ENCODE measurements at regions not wholly inside any gene's neighbourhood (a gene's known extent, or its start where the extent isn't known, plus 50 kb on each side); places are given as distances from the start of the nearest gene placed in this dataset.

GRCh38 chr16:80463751-80464495 lies 76.9 kb upstream of the DYNLRB2 start:
- DNase-seq (no peak), ATAC-seq (no peak)
- H3K9me3 Mint-ChIP-seq: peaks cover 0 to 4% (median 0%) of the 10 kb centered on the region in 11 donors
- Histone ChIP-seq H3K4me1 (ENCODE audit: control insufficient read depth in 2 of 2, insufficient read depth in 2 of 2, low read length in 2 of 2) (no peaks in the 10 kb centered on the region), H3K36me3 (ENCODE audit: control insufficient read depth in 2 of 3, insufficient read depth in 3 of 3, low read length in 3 of 3) (no peaks in the 10 kb centered on the region), H3K4me3 (ENCODE audit: low read length) (no peak overlapping the region), H3K27me3 (ENCODE audit: control insufficient read depth in 2 of 2, insufficient read depth in 2 of 2, low read length in 2 of 2) (no peaks in the 10 kb centered on the region), H3K9me3 (ENCODE audit: control insufficient read depth in 2 of 3, low read length in 3 of 3) (no peaks in the 10 kb centered on the region), H3K27ac (ENCODE audit: low read depth, low read length) (no peak overlapping the region)
- H3K4me1 Mint-ChIP-seq: peaks cover 0 to 3% (median 0%) of the 10 kb centered on the region in 7 donors
- H3K27ac Mint-ChIP-seq: no peak overlapping the region
- POLR2A ChIA-PET: no interaction called here
- H3K36me3 Mint-ChIP-seq: no peaks in the 10 kb centered on the region
- peaks cover 7 to 23% (median 14%) of the 10 kb centered on the region in 5 donors for H3K27me3 Mint-ChIP-seq
- H3K4me3 Mint-ChIP-seq: no peak overlapping the region
- CTCF ChIA-PET: no interaction called here
- intact Hi-C loops (cut with micrococcal nuclease): loop anchor here in 1 of 2 donors (10.0 kb wide), 1 partner anchor 1759 kb away; no protein-coding TSS in a partner anchor

GRCh38 chr16:80463326-80463725 lies 77.5 kb upstream of the DYNLRB2 start:
- H3K9me3 ChIP-seq (ENCODE audit: control insufficient read depth in 2 of 3, low read length in 3 of 3): no peaks in the 10 kb centered on the region
- Mint-ChIP-seq H3K36me3 (no peaks in the 10 kb centered on the region), H3K9me3 (peaks cover 0 to 4% (median 0%) of the 10 kb centered on the region in 11 donors), H3K4me3 (no peak overlapping the region), H3K4me1 (peaks cover 0 to 3% (median 0%) of the 10 kb centered on the region in 7 donors), H3K27ac (no peak overlapping the region), H3K27me3 (peaks cover 3 to 19% (median 10%) of the 10 kb centered on the region in 5 donors)
- DNase-seq: no peak
- ChIA-PET CTCF (no interaction called here), POLR2A (no interaction called here)
- no peak overlapping the region for H3K4me3 ChIP-seq (ENCODE audit: low read length)
- H3K27me3 ChIP-seq (ENCODE audit: control insufficient read depth in 2 of 2, insufficient read depth in 2 of 2, low read length in 2 of 2): no peaks in the 10 kb centered on the region
- H3K36me3 ChIP-seq (ENCODE audit: control insufficient read depth in 2 of 3, insufficient read depth in 3 of 3, low read length in 3 of 3): no peaks in the 10 kb centered on the region
- no peak overlapping the region for H3K27ac ChIP-seq (ENCODE audit: low read depth, low read length)
- H3K4me1 ChIP-seq (ENCODE audit: control insufficient read depth in 2 of 2, insufficient read depth in 2 of 2, low read length in 2 of 2): no peaks in the 10 kb centered on the region
- ATAC-seq: no peak
- intact Hi-C loops (cut with micrococcal nuclease): loop anchor here in 1 of 2 donors (10.0 kb wide), 1 partner anchor 1759 kb away; no protein-coding TSS in a partner anchor

- Mint-ChIP-seq H3K9me3 (peaks cover 0 to 4% (median 0%) of the 10 kb centered on the region in 11 donors), H3K4me1 (peaks cover 0 to 3% (median 0%) of the 10 kb centered on the region in 7 donors), H3K27me3 (peaks cover 0 to 18% (median 8%) of the 10 kb centered on the region in 5 donors), H3K36me3 (no peaks in the 10 kb centered on the region), H3K4me3 (no peak overlapping the region), H3K27ac (no peak overlapping the region)
- CTCF ChIA-PET: no interaction called here
- H3K9me3 ChIP-seq (ENCODE audit: control insufficient read depth in 2 of 3, low read length in 3 of 3): no peaks in the 10 kb centered on the region
- no peak overlapping the region for H3K27ac ChIP-seq (ENCODE audit: low read depth, low read length)
- no peaks in the 10 kb centered on the region for H3K27me3 ChIP-seq (ENCODE audit: control insufficient read depth in 2 of 2, insufficient read depth in 2 of 2, low read length in 2 of 2)
- no peak overlapping the region for H3K4me3 ChIP-seq (ENCODE audit: low read length)
- POLR2A ChIA-PET: no interaction called here
- intact Hi-C loops (cut with micrococcal nuclease): loop anchor here in 1 of 2 donors (10.0 kb wide), 1 partner anchor 1758 kb away; no protein-coding TSS in a partner anchor
- DNase-seq (no peak), ATAC-seq (no peak)
- H3K4me1 ChIP-seq (ENCODE audit: control insufficient read depth in 2 of 2, insufficient read depth in 2 of 2, low read length in 2 of 2): no peaks in the 10 kb centered on the region
- H3K36me3 ChIP-seq (ENCODE audit: control insufficient read depth in 2 of 3, insufficient read depth in 3 of 3, low read length in 3 of 3): no peaks in the 10 kb centered on the region
Observed at GRCh38 chr16:80462917-80463316, 77.9 kb upstream of the DYNLRB2 start.

GRCh38 chr16:80460988-80461387 lies 79.8 kb upstream of the DYNLRB2 start:
- H3K4me3 Mint-ChIP-seq: no peak overlapping the region
- H3K36me3 Mint-ChIP-seq: no peaks in the 10 kb centered on the region
- intact Hi-C loops (cut with micrococcal nuclease): loop anchor here in 1 of 2 donors (10.0 kb wide), 1 partner anchor 1756 kb away; no protein-coding TSS in a partner anchor
- H3K9me3 ChIP-seq (ENCODE audit: control insufficient read depth in 2 of 3, low read length in 3 of 3): no peaks in the 10 kb centered on the region
- no peaks in the 10 kb centered on the region for H3K4me1 ChIP-seq (ENCODE audit: control insufficient read depth in 2 of 2, insufficient read depth in 2 of 2, low read length in 2 of 2)
- ATAC-seq (no peak), DNase-seq (no peak)
- H3K4me1 Mint-ChIP-seq: peaks cover 0 to 1% (median 0%) of the 10 kb centered on the region in 7 donors
- H3K27me3 ChIP-seq (ENCODE audit: control insufficient read depth in 2 of 2, insufficient read depth in 2 of 2, low read length in 2 of 2): no peaks in the 10 kb centered on the region
- ChIA-PET POLR2A (no interaction called here), CTCF (no interaction called here)
- H3K36me3 ChIP-seq (ENCODE audit: control insufficient read depth in 2 of 3, insufficient read depth in 3 of 3, low read length in 3 of 3): no peaks in the 10 kb centered on the region
- H3K27me3 Mint-ChIP-seq: peaks cover 4 to 24% (median 14%) of the 10 kb centered on the region in 5 donors
- no peak overlapping the region for H3K4me3 ChIP-seq (ENCODE audit: low read length)
- no peak overlapping the region for H3K27ac Mint-ChIP-seq
- peaks cover 0 to 2% (median 0%) of the 10 kb centered on the region in 11 donors for H3K9me3 Mint-ChIP-seq
- H3K27ac ChIP-seq (ENCODE audit: low read depth, low read length): no peak overlapping the region

GRCh38 chr16:80459966-80460365 lies 80.8 kb upstream of the DYNLRB2 start:
- CTCF ChIA-PET: no interaction called here
- Mint-ChIP-seq H3K27me3 (peaks cover 4 to 24% (median 17%) of the 10 kb centered on the region in 5 donors), H3K9me3 (peaks cover 0 to 2% (median 0%) of the 10 kb centered on the region in 11 donors), H3K36me3 (no peaks in the 10 kb centered on the region), H3K27ac (no peak overlapping the region), H3K4me1 (no peaks in the 10 kb centered on the region), H3K4me3 (peak overlapping the region in 1 of 10 donors; percentile 4)
- intact Hi-C loops (cut with micrococcal nuclease): loop anchor here in 1 of 2 donors (10.0 kb wide), 1 partner anchor 1755 kb away; no protein-coding TSS in a partner anchor
- POLR2A ChIA-PET: no interaction called here
- Histone ChIP-seq H3K4me3 (ENCODE audit: low read length) (no peak overlapping the region), H3K27me3 (ENCODE audit: control insufficient read depth in 2 of 2, insufficient read depth in 2 of 2, low read length in 2 of 2) (no peaks in the 10 kb centered on the region), H3K27ac (ENCODE audit: low read depth, low read length) (no peak overlapping the region), H3K9me3 (ENCODE audit: control insufficient read depth in 2 of 3, low read length in 3 of 3) (no peaks in the 10 kb centered on the region), H3K36me3 (ENCODE audit: control insufficient read depth in 2 of 3, insufficient read depth in 3 of 3, low read length in 3 of 3) (no peaks in the 10 kb centered on the region), H3K4me1 (ENCODE audit: control insufficient read depth in 2 of 2, insufficient read depth in 2 of 2, low read length in 2 of 2) (no peaks in the 10 kb centered on the region)
- DNase-seq: no peak
- no peak for ATAC-seq

- ChIA-PET POLR2A (no interaction called here), CTCF (no interaction called here)
- DNase-seq: no peak
- H3K4me1 Mint-ChIP-seq: no peaks in the 10 kb centered on the region
- no peak overlapping the region for H3K27ac Mint-ChIP-seq
- ATAC-seq: no peak
- Histone ChIP-seq H3K27ac (ENCODE audit: low read depth, low read length) (no peak overlapping the region), H3K36me3 (ENCODE audit: control insufficient read depth in 2 of 3, insufficient read depth in 3 of 3, low read length in 3 of 3) (no peaks in the 10 kb centered on the region), H3K4me1 (ENCODE audit: control insufficient read depth in 2 of 2, insufficient read depth in 2 of 2, low read length in 2 of 2) (no peaks in the 10 kb centered on the region), H3K9me3 (ENCODE audit: control insufficient read depth in 2 of 3, low read length in 3 of 3) (no peaks in the 10 kb centered on the region), H3K4me3 (ENCODE audit: low read length) (no peak overlapping the region), H3K27me3 (ENCODE audit: control insufficient read depth in 2 of 2, insufficient read depth in 2 of 2, low read length in 2 of 2) (no peaks in the 10 kb centered on the region)
- peaks cover 0 to 2% (median 0%) of the 10 kb centered on the region in 11 donors for H3K9me3 Mint-ChIP-seq
- H3K27me3 Mint-ChIP-seq: peaks cover 4 to 24% (median 17%) of the 10 kb centered on the region in 5 donors
- no peaks in the 10 kb centered on the region for H3K36me3 Mint-ChIP-seq
- intact Hi-C loops (cut with micrococcal nuclease): no loop called here
- no peak overlapping the region for H3K4me3 Mint-ChIP-seq
Observed at GRCh38 chr16:80459331-80459777, 81.4 kb upstream of the DYNLRB2 start.

- Mint-ChIP-seq H3K27ac (no peak overlapping the region), H3K4me3 (no peak overlapping the region), H3K27me3 (peaks cover 4 to 24% (median 17%) of the 10 kb centered on the region in 5 donors), H3K4me1 (no peaks in the 10 kb centered on the region), H3K36me3 (no peaks in the 10 kb centered on the region), H3K9me3 (peaks cover 0 to 2% (median 0%) of the 10 kb centered on the region in 11 donors)
- DNase-seq (no peak), ATAC-seq (no peak)
- H3K4me1 ChIP-seq (ENCODE audit: control insufficient read depth in 2 of 2, insufficient read depth in 2 of 2, low read length in 2 of 2): no peaks in the 10 kb centered on the region
- no peak overlapping the region for H3K4me3 ChIP-seq (ENCODE audit: low read length)
- intact Hi-C loops (cut with micrococcal nuclease): no loop called here
- H3K36me3 ChIP-seq (ENCODE audit: control insufficient read depth in 2 of 3, insufficient read depth in 3 of 3, low read length in 3 of 3): no peaks in the 10 kb centered on the region
- H3K9me3 ChIP-seq (ENCODE audit: control insufficient read depth in 2 of 3, low read length in 3 of 3): no peaks in the 10 kb centered on the region
- POLR2A ChIA-PET: no interaction called here
- CTCF ChIA-PET: no interaction called here
- H3K27ac ChIP-seq (ENCODE audit: low read depth, low read length): no peak overlapping the region
- no peaks in the 10 kb centered on the region for H3K27me3 ChIP-seq (ENCODE audit: control insufficient read depth in 2 of 2, insufficient read depth in 2 of 2, low read length in 2 of 2)
Observed at GRCh38 chr16:80457871-80458270, 82.9 kb upstream of the DYNLRB2 start.

All from naive thymus-derived CD4-positive, alpha-beta T cell (primary cell).